Calu3 (cell line): ENCODE measurements at regions not wholly inside any gene's neighbourhood (a gene's known extent, or its start where the extent isn't known, plus 50 kb on each side); places are given as distances from the start of the nearest gene placed in this dataset.

Source experiments
- BruUV-seq: library from RNA; stranded (reverse); fragments of 400-500 nt; replicated peaks from 2 replicates; lab custom pipeline; 2021; lab: Mats Ljungman, UMichigan
- CTCF ChIA-PET: fragments of 300-600 bp; sonication (Branson Sonifier 250); formaldehyde crosslinking; loops from one replicate; lab custom pipeline; 2022; ENCODE audit warnings: antibody characterized with exemption; lab: Charles Lee
- DNase-seq: peaks from one replicate; pipeline ENCODE4 v3.0.0; 2022
- H3K27ac Mint-ChIP-seq: one replicate; pipeline ENCODE4 v1.8.0; 2022; ENCODE audit warnings: mixed read lengths; ENCODE audit not compliant: unreplicated experiment
- H3K27me3 Mint-ChIP-seq: one replicate; pipeline ENCODE4 v1.8.0; 2022; ENCODE audit warnings: mixed read lengths; ENCODE audit not compliant: unreplicated experiment
- H3K36me3 Mint-ChIP-seq: one replicate; pipeline ENCODE4 v1.8.0; 2022; ENCODE audit warnings: mild to moderate bottlenecking, moderate library complexity, mixed read lengths; ENCODE audit not compliant: insufficient read depth, unreplicated experiment
- H3K4me1 Mint-ChIP-seq: one replicate; pipeline ENCODE4 v1.8.0; 2022; ENCODE audit warnings: mild to moderate bottlenecking, low read depth, mixed read lengths; ENCODE audit not compliant: unreplicated experiment
- H3K4me3 Mint-ChIP-seq: one replicate; pipeline ENCODE4 v1.8.0; 2022; ENCODE audit warnings: mild to moderate bottlenecking, low read depth, moderate library complexity, mixed read lengths; ENCODE audit not compliant: unreplicated experiment
- H3K9me3 Mint-ChIP-seq: one replicate; pipeline ENCODE4 v1.8.0; 2022; ENCODE audit warnings: low read depth, mixed read lengths; ENCODE audit not compliant: unreplicated experiment
- CTCF ChIP-seq: fragments of 200-600 bp; IDR thresholded peaks from one replicate; pipeline ENCODE4 v1.8.0; 2022; ENCODE audit warnings: antibody characterized with exemption; ENCODE audit not compliant: unreplicated experiment
- intact Hi-C: fragments of 100-400 bp; cut with micrococcal nuclease; formaldehyde crosslinking; loops from one replicate; pipeline ENCODE4 v1.10.0; 2022; ENCODE audit not compliant: unreplicated experiment

DNA sequence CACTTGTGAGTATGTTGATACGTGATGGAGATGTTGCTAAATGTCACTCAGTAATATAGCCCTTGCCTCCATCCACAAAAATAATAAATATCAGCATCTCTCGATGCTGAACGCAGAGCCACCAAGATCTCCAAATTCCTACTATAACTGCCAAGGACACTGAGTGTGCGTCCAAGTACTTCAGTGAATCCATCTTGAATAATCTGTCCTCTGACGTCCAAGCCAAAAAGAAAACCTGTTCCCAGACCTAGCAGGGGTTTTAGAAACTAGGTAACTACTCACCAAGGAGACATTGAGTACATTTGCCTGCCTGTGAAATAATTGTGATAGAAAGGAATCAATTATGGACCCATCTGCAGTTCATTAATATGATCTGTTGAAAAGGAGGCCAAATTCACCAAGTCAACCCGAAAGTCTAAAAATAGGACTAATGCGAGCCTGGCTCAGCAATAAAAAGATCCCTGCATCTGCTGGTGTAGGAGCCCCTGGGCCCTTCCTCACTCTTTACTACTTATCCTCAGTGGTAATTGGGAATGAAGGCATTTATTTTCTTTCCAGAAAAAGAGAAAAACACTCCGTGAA is 226.9 kb upstream of the IRF2BP2 start:
- no peak for DNase-seq
- intact Hi-C loops: no loop called here
- H3K4me3 Mint-ChIP-seq: no peak overlapping the region
- TF ChIP-seq CTCF: no peak
- H3K27me3 Mint-ChIP-seq: no peaks in the 10 kb centered on the region
- CTCF ChIA-PET: no interaction called here
- H3K9me3 Mint-ChIP-seq: no peaks in the 10 kb centered on the region
- no TSS peak for BruUV-seq
- H3K27ac Mint-ChIP-seq: no peak overlapping the region
- H3K36me3 Mint-ChIP-seq: no peaks in the 10 kb centered on the region
- H3K4me1 Mint-ChIP-seq: peaks cover 14% of the 10 kb centered on the region

GRCh38 chr1:234836045-234836681 is 226.2 kb upstream of the IRF2BP2 start:
- TF ChIP-seq CTCF: no peak
- Mint-ChIP-seq H3K36me3 (no peaks in the 10 kb centered on the region), H3K4me1 (peaks cover 14% of the 10 kb centered on the region), H3K9me3 (no peaks in the 10 kb centered on the region), H3K4me3 (no peak overlapping the region), H3K27me3 (no peaks in the 10 kb centered on the region), H3K27ac (no peak overlapping the region)
- CTCF ChIA-PET: no interaction called here
- DNase-seq: no peak
- no TSS peak for BruUV-seq
- intact Hi-C loops: no loop called here

DNA sequence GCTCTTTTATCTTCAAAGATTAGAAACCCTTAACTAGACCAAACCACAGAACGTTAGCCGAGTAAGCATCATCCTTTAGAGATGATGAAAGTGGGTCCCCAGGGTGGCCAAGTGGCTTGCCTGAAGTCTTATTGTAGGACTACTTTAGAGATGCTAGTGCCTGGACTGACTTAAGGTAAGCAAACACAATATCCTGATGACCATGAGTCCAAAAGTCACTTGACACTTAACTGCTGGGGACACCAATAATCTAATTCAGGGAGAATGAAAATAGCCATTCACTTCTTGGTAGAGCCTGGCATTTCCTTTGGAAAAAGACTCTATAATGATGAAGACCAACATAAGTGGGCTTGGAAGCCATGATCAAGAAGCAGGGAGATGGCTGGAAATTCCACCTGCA is 225.3 kb upstream of the IRF2BP2 start:
- CTCF ChIA-PET: interaction anchor here (0.6 kb wide), 1 partner anchor 246 kb away, joined by 3 read pairs; no protein-coding TSS in a partner anchor
- TF ChIP-seq CTCF: no peak

GRCh38 chr1:234833646-234834045 is 223.7 kb upstream of the IRF2BP2 start:
- DNase-seq: no peak
- Mint-ChIP-seq H3K36me3 (no peaks in the 10 kb centered on the region), H3K27me3 (no peaks in the 10 kb centered on the region), H3K4me3 (no peak overlapping the region), H3K9me3 (peaks cover 2% of the 10 kb centered on the region), H3K27ac (no peak overlapping the region), H3K4me1 (peaks cover 23% of the 10 kb centered on the region)
- no peak for TF ChIP-seq CTCF
- no TSS peak for BruUV-seq
- CTCF ChIA-PET: no interaction called here
- intact Hi-C loops: no loop called here

More for the DNA sequence above, 225.3 kb upstream of the IRF2BP2 start:
- no TSS peak for BruUV-seq
- H3K4me1 Mint-ChIP-seq: peaks cover 22% of the 10 kb centered on the region
- no peak overlapping the region for H3K27ac Mint-ChIP-seq
- no peaks in the 10 kb centered on the region for H3K27me3 Mint-ChIP-seq
- no peak for DNase-seq
- H3K4me3 Mint-ChIP-seq: no peak overlapping the region
- H3K36me3 Mint-ChIP-seq: no peaks in the 10 kb centered on the region
- intact Hi-C loops: no loop called here
- H3K9me3 Mint-ChIP-seq: no peaks in the 10 kb centered on the region
